Vagina (tissue), 2 donors: ENCODE measurements at regions not wholly inside any gene's neighbourhood (a gene's known extent, or its start where the extent isn't known, plus 50 kb on each side); places are given as distances from the start of the nearest gene placed in this dataset.

ENCODE experiments used
- POLR2A ChIP-seq, 2 donors: fragments of 450-650 bp; IDR thresholded peaks; one replicate each; pipeline ENCODE4 v1.6.1; 2017; ENCODE audit warnings: antibody characterized with exemption in 2 of 2, mild to moderate bottlenecking in 2 of 2, moderate library complexity in 2 of 2
- POLR2AphosphoS5 ChIP-seq, 2 donors: sonication (generic); formaldehyde crosslinking; IDR thresholded peaks; one replicate each; pipeline ENCODE4 v1.9.0; 2017; ENCODE audit warnings: antibody characterized with exemption in 2 of 2, mild to moderate bottlenecking in 2 of 2, low read depth in 1 of 2; ENCODE audit not compliant: insufficient read depth in 1 of 2
- TF ChIP-seq, protein P1 (sequence below), 3 experiments: fragments of 450-650 bp in 2 of 3; fragments of 200-600 bp in 1 of 3; sonication (generic) in 1 of 3; IDR thresholded peaks; one replicate each; pipeline ENCODE4 v1.5.1; 2017 to 2019; ENCODE audit warnings: antibody characterized with exemption in 3 of 3, mild to moderate bottlenecking in 2 of 3, moderate library complexity in 2 of 3

DNA sequence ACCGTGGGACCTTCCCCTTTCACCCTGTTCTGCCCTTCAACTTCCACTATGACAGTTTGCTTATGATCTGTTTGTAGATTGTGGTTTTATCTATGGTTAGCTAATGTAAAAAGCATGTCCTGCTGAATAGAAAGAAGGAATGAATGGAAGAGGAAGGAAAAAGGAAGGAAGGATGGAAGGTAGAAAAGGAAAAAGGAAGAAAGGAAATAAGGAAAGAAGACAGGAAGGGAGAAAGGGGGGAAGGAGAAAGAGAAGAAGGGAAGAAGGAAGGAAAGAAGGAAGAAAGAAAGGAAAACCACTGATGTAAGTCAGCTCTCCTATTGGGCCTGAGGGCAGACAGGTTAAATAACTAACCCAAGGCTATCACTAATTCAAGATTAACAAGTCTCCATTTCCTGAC lies 319.1 kb upstream of the KLF3 start:
- TF ChIP-seq, protein P1, sequence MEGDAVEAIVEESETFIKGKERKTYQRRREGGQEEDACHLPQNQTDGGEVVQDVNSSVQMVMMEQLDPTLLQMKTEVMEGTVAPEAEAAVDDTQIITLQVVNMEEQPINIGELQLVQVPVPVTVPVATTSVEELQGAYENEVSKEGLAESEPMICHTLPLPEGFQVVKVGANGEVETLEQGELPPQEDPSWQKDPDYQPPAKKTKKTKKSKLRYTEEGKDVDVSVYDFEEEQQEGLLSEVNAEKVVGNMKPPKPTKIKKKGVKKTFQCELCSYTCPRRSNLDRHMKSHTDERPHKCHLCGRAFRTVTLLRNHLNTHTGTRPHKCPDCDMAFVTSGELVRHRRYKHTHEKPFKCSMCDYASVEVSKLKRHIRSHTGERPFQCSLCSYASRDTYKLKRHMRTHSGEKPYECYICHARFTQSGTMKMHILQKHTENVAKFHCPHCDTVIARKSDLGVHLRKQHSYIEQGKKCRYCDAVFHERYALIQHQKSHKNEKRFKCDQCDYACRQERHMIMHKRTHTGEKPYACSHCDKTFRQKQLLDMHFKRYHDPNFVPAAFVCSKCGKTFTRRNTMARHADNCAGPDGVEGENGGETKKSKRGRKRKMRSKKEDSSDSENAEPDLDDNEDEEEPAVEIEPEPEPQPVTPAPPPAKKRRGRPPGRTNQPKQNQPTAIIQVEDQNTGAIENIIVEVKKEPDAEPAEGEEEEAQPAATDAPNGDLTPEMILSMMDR (IDR thresholded peaks at IDR 0.05), result no peak
- TF ChIP-seq POLR2A (IDR thresholded peaks at IDR 0.05), result no peak
- no peak for TF ChIP-seq POLR2AphosphoS5 (IDR thresholded peaks at IDR 0.05; ENCODE audit: insufficient read depth in 1 of 2, low read depth in 1 of 2)
